Adrenal gland (tissue), 9 donors: ENCODE measurements at regions not wholly inside any gene's neighbourhood (a gene's known extent, or its start where the extent isn't known, plus 50 kb on each side); places are given as distances from the start of the nearest gene placed in this dataset.
A peak's percentile ranks its signal among the peaks of the same experiment; 100 is the strongest.

Experiments
- DNase-seq, 7 donors: peaks; one replicate each; pipeline ENCODE4 v3.0.0-alpha.2; 2019 to 2020
- H3K27ac ChIP-seq, 5 donors: fragments of 200-600 bp; sonication (generic) in 4 of 5; 1 replicate in 3 of 5; 2 replicates in 2 of 5; pipeline versions ENCODE4 v1.5.1 to v1.8.0; 2016 to 2020; ENCODE audit warnings: mild to moderate bottlenecking in 1 of 5
- H3K27me3 ChIP-seq: fragments of 200-600 bp; 2 replicates; pipeline ENCODE4 v1.8.0; 2021
- H3K36me3 ChIP-seq, 2 donors: fragments of 200-600 bp; replicated peaks in 1 of 2; 1 replicate in 1 of 2; 2 replicates in 1 of 2; pipeline versions ENCODE4 v1.5.1 to v1.8.0; 2018 to 2022
- H3K4me1 ChIP-seq, 2 donors: fragments of 200-600 bp; replicated peaks in 1 of 2; 1 replicate in 1 of 2; 2 replicates in 1 of 2; pipeline versions ENCODE4 v1.5.1 to v1.8.0; 2018 to 2021
- H3K4me3 ChIP-seq, 4 donors: fragments of 200-600 bp; sonication (generic) in 3 of 4; one replicate each; pipeline ENCODE4 v1.5.1; 2016 to 2018
- H3K9me3 ChIP-seq, 3 donors: fragments of 200-600 bp; sonication (generic) in 1 of 3; replicated peaks in 1 of 3; 1 replicate in 2 of 3; 2 replicates in 1 of 3; pipeline versions ENCODE4 v1.5.1 to v1.8.0; 2016 to 2021
- CTCF ChIP-seq, 6 experiments: fragments of 450-650 bp in 4 of 6; fragments of 200-600 bp in 2 of 6; sonication (generic) in 1 of 6; IDR thresholded peaks; 1 replicate in 5 of 6; 2 replicates in 1 of 6; pipeline versions ENCODE4 v1.5.1 to v1.8.0; 2016 to 2021; ENCODE audit warnings: antibody characterized with exemption in 6 of 6, mild to moderate bottlenecking in 2 of 6, moderate library complexity in 1 of 6
- POLR2A ChIP-seq, 2 donors: fragments of 450-650 bp; IDR thresholded peaks; one replicate each; pipeline ENCODE4 v1.6.1; 2017; ENCODE audit warnings: antibody characterized with exemption in 2 of 2, mild to moderate bottlenecking in 2 of 2, moderate library complexity in 1 of 2
- WGBS, 4 donors: extraction: QIAGEN DNeasy Blood & Tissue Kit in 2 of 4; methylation state at CpG; one replicate each; pipeline versions ENCODE4 v1.1.5 to v1.1.7; 2013 to 2017; 5-methylcytosine and 5-hydroxymethylcytosine counted together
- intact Hi-C, 2 donors: fragments of 100-400 bp; cut with DNase I; formaldehyde crosslinking; loops; one replicate each; pipeline versions ENCODE4 v1.14.1 to v1.15.0; 2022 to 2023
- donor health status: healthy with polysubstance abuse.
- donor health status: Bipolar disorder and iron deficiency.
- donor health status: DM: yes; HTN: yes; CAD: no.
- donor health status: DM: no; HTN: no; CAD: no.
- donor health status: DM: no; HTN: no; CAD: no.

GRCh38 chr7:66528652-66529051 lies 100.0 kb upstream of the KCTD7 start:
- WGBS, 4 donors: 93 to 96% (median 94%) methylated on average over 3 of the region's 3 CpGs
- no peak for DNase-seq
- intact Hi-C loops: no loop called here

GRCh38 chr7:66529883-66530610 lies 98.6 kb upstream of the KCTD7 start:
- no peaks in the 10 kb centered on the region for H3K27me3 ChIP-seq
- DNase-seq: no peak
- peaks cover 0 to 6% of the 10 kb centered on the region in 2 donors for H3K4me1 ChIP-seq
- no peaks in the 10 kb centered on the region for H3K36me3 ChIP-seq
- H3K4me3 ChIP-seq: no peak overlapping the region
- no peak overlapping the region for H3K27ac ChIP-seq
- H3K9me3 ChIP-seq: no peaks in the 10 kb centered on the region
- intact Hi-C loops: no loop called here
- 67 to 85% (median 73%) methylated on average over 9 to 16 of the region's 16 CpGs for WGBS, 4 donors
- TF ChIP-seq CTCF (IDR thresholded peaks at IDR 0.05) (no peak), POLR2A (IDR thresholded peaks at IDR 0.05) (no peak)

More at GRCh38 chr7:66528652-66529051, 100.0 kb upstream of the KCTD7 start:
- no peak for TF ChIP-seq CTCF (IDR thresholded peaks at IDR 0.05)
- no peak for TF ChIP-seq POLR2A (IDR thresholded peaks at IDR 0.05)
- Histone ChIP-seq H3K4me3 (no peak overlapping the region), H3K4me1 (peaks cover 0 to 6% of the 10 kb centered on the region in 2 donors), H3K36me3 (no peaks in the 10 kb centered on the region), H3K27ac (no peak overlapping the region), H3K9me3 (no peaks in the 10 kb centered on the region), H3K27me3 (no peaks in the 10 kb centered on the region)

GRCh38 chr7:66535414-66536329 lies 93.0 kb upstream of the KCTD7 start:
- no peak overlapping the region for H3K4me3 ChIP-seq
- no peaks in the 10 kb centered on the region for H3K36me3 ChIP-seq
- peaks cover 4 to 13% of the 10 kb centered on the region in 2 donors for H3K4me1 ChIP-seq
- H3K27me3 ChIP-seq: no peaks in the 10 kb centered on the region
- 21 to 60% (median 49%) methylated on average over 8 to 15 of the region's 15 CpGs for WGBS, 4 donors
- H3K27ac ChIP-seq: peak overlapping the region; percentile 3 to 84 (median 13)
- no peaks in the 10 kb centered on the region for H3K9me3 ChIP-seq
- TF ChIP-seq CTCF (IDR thresholded peaks at IDR 0.05) (no peak), POLR2A (IDR thresholded peaks at IDR 0.05) (no peak)
- DNase-seq: peak in 6 of 7 donors; percentile 59 to 78 (median 71)
- intact Hi-C loops: no loop called here

- 83 to 88% (median 86%) methylated on average over 8 to 10 of the region's 10 CpGs for WGBS, 4 donors
- no peaks in the 10 kb centered on the region for H3K27me3 ChIP-seq
- no peaks in the 10 kb centered on the region for H3K36me3 ChIP-seq
- H3K27ac ChIP-seq: peak overlapping the region in 1 of 5 donors; percentile 13
- no peaks in the 10 kb centered on the region for H3K9me3 ChIP-seq
- intact Hi-C loops: no loop called here
- DNase-seq: no peak
- H3K4me3 ChIP-seq: no peak overlapping the region
- H3K4me1 ChIP-seq: peaks cover 4 to 16% of the 10 kb centered on the region in 2 donors
- no peak for TF ChIP-seq POLR2A (IDR thresholded peaks at IDR 0.05)
These were observed 91.3 kb upstream of the KCTD7 start for GRCh38 chr7:66537380-66537779.
